D721Med (cell line): ENCODE measurements at regions not wholly inside any gene's neighbourhood (a gene's known extent, or its start where the extent isn't known, plus 50 kb on each side); places are given as distances from the start of the nearest gene placed in this dataset.

ENCODE experiments used
- DNase-seq: peaks from one replicate; pipeline ENCODE4 v3.0.0; 2011; ENCODE audit warnings: low spot score; ENCODE audit not compliant: insufficient read length
- FAIRE-seq: peaks from 2 replicates; lab custom pipeline; 2011; peaks lifted over from hg19 to GRCh38; lab: Jason Lieb, UNC
- CTCF ChIP-seq: IDR thresholded peaks from 2 replicates; pipeline ENCODE4 v1.5.1; 2012; ENCODE audit warnings: mild to moderate bottlenecking, control low read depth; ENCODE audit not compliant: insufficient read depth; ENCODE audit errors: missing control alignments

DNA sequence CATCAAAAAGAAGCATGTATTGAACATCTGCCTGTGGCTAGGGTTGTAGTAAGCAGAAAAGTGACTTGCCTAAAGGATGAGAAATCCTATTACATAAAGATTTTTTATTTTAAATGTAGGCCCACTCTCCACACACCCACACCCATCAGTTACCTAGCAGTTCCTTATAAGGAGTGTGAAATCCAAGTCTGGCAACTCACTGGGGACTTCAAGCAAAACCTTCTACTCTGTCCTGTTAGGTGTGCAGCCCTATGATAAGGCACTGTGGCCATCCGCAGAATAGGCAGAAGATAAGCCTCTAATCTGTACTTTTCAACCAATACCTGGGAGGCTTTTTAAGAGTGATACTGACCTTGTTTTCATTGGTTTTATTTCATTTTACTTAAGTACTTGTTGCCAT is 52.7 kb upstream of the TJP1 start:
- no peak for TF ChIP-seq CTCF
- DNase-seq: no peak
- no peak for FAIRE-seq

GRCh38 chr15:29873947-29874411 is 51.7 kb upstream of the TJP1 start:
- TF ChIP-seq CTCF: no peak

DNA sequence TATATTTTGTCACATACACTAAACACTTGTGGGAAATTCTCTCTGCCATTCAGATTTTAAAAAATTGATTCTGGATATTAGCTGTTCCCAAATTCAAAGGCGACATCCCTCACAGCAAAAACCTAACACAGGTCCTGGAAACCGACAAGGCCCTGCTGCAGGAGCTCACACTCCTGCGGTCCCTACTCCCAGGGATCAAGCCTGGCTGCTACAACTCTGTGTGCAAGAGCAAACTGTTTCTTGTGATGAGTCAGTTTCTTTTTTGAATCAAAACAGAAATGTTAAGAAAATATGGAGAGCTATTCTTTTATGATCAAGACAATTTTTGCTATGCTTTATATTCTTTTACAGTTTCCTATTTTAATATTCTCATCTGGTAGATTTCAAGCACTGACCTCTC is 51.0 kb upstream of the TJP1 start:
- no peak for DNase-seq
- no peak for TF ChIP-seq CTCF
- no peak for FAIRE-seq

More at GRCh38 chr15:29873947-29874411, 51.7 kb upstream of the TJP1 start:
- no peak for DNase-seq
- no peak for FAIRE-seq

DNA sequence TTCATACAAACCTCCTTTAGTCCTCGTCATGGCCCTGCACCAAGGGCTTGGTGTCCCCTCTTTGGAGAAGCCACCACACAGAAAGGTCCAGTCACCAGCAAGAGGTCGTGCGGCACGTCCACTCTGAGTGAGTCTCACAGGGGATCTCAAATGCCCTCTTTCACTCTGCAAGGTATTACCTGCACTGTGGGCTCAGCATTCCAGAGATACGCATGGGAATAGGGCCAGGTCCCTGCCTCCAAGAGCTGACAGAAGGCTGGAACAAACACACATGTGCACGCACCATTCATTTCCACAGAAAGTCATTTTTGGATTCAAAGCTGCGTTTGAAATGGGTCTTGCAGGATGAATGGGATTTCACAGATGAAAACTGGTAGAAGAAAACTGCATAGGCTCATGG is 50.4 kb upstream of the TJP1 start:
- FAIRE-seq (no peak), DNase-seq (no peak)
- no peak for TF ChIP-seq CTCF
